ENCODE measurements at regions not wholly inside any gene's neighbourhood (a gene's known extent, or its start where the extent isn't known, plus 50 kb on each side); places are given as distances from the start of the nearest gene placed in this dataset.

- 85% methylated on average over 12 of the region's 12 CpGs for WGBS
- Histone ChIP-seq H3K27me3 (ENCODE audit: control insufficient read depth in 2 of 2, insufficient read depth in 1 of 2, low read length in 1 of 2) (no peaks in the 10 kb centered on the region), H3K4me3 (ENCODE audit: low read length in 2 of 2) (no peak overlapping the region), H3K36me3 (ENCODE audit: control insufficient read depth in 2 of 2, insufficient read depth in 2 of 2, low read length in 1 of 2) (no peaks in the 10 kb centered on the region), H3K9me3 (ENCODE audit: control insufficient read depth in 2 of 2, insufficient read depth in 1 of 2, low read length in 1 of 2) (no peaks in the 10 kb centered on the region), H3K4me1 (ENCODE audit: control insufficient read depth in 2 of 2, insufficient read depth in 2 of 2, low read length in 2 of 2) (no peaks in the 10 kb centered on the region), H3K27ac (ENCODE audit: low read depth in 1 of 2, low read length in 1 of 2) (no peak overlapping the region)
- DNase-seq (ENCODE audit: low read depth in 6 of 9, low spot score in 9 of 9) = no peak
Observed at GRCh38 chr4:8777320-8778196, 94.1 kb downstream of the HMX1 start.

- H3K9me3 ChIP-seq (ENCODE audit: control insufficient read depth in 2 of 2, insufficient read depth in 1 of 2, low read length in 1 of 2) = no peaks in the 10 kb centered on the region
- no peaks in the 10 kb centered on the region for H3K4me1 ChIP-seq (ENCODE audit: control insufficient read depth in 2 of 2, insufficient read depth in 2 of 2, low read length in 2 of 2)
- 90% methylated on average over 6 of the region's 6 CpGs for WGBS
- no peaks in the 10 kb centered on the region for H3K36me3 ChIP-seq (ENCODE audit: control insufficient read depth in 2 of 2, insufficient read depth in 2 of 2, low read length in 1 of 2)
- no peak overlapping the region for H3K4me3 ChIP-seq (ENCODE audit: low read length in 2 of 2)
- DNase-seq (ENCODE audit: low read depth in 6 of 9, low spot score in 9 of 9) = no peak
- no peaks in the 10 kb centered on the region for H3K27me3 ChIP-seq (ENCODE audit: control insufficient read depth in 2 of 2, insufficient read depth in 1 of 2, low read length in 1 of 2)
- no peak overlapping the region for H3K27ac ChIP-seq (ENCODE audit: low read depth in 1 of 2, low read length in 1 of 2)
Observed at GRCh38 chr4:8776366-8776765, 95.3 kb downstream of the HMX1 start.

GRCh38 chr4:8775751-8776355 is 95.8 kb downstream of the HMX1 start:
- H3K27me3 ChIP-seq (ENCODE audit: control insufficient read depth in 2 of 2, insufficient read depth in 1 of 2, low read length in 1 of 2) = no peaks in the 10 kb centered on the region
- DNase-seq (ENCODE audit: low read depth in 6 of 9, low spot score in 9 of 9) = no peak
- no peaks in the 10 kb centered on the region for H3K9me3 ChIP-seq (ENCODE audit: control insufficient read depth in 2 of 2, insufficient read depth in 1 of 2, low read length in 1 of 2)
- H3K27ac ChIP-seq (ENCODE audit: low read depth in 1 of 2, low read length in 1 of 2) = no peak overlapping the region
- WGBS = 92% methylated on average over 21 of the region's 21 CpGs
- no peaks in the 10 kb centered on the region for H3K36me3 ChIP-seq (ENCODE audit: control insufficient read depth in 2 of 2, insufficient read depth in 2 of 2, low read length in 1 of 2)
- no peak overlapping the region for H3K4me3 ChIP-seq (ENCODE audit: low read length in 2 of 2)
- no peaks in the 10 kb centered on the region for H3K4me1 ChIP-seq (ENCODE audit: control insufficient read depth in 2 of 2, insufficient read depth in 2 of 2, low read length in 2 of 2)

DNA sequence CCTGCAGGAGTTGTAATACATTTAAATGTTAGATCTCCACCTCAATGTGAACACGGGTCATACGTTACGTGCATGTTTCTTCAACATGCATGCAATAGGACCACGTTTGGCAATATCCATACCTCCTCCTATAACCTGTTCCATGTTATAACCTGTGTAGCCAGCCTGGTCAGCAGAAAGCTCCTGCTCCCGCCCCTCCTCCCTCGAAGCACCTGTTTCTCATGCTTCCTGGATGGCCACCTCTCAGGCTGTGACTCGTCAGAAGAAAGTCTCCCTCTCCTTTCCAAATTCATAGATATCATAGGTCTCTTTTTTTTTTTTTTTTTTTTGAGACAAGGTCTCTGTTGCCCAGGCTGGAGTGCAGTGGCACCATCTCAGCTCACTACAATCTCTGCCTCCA is 96.5 kb downstream of the HMX1 start:
- Histone ChIP-seq H3K4me3 (ENCODE audit: low read length in 2 of 2) (no peak overlapping the region), H3K4me1 (ENCODE audit: control insufficient read depth in 2 of 2, insufficient read depth in 2 of 2, low read length in 2 of 2) (no peaks in the 10 kb centered on the region), H3K9me3 (ENCODE audit: control insufficient read depth in 2 of 2, insufficient read depth in 1 of 2, low read length in 1 of 2) (no peaks in the 10 kb centered on the region), H3K36me3 (ENCODE audit: control insufficient read depth in 2 of 2, insufficient read depth in 2 of 2, low read length in 1 of 2) (no peaks in the 10 kb centered on the region), H3K27me3 (ENCODE audit: control insufficient read depth in 2 of 2, insufficient read depth in 1 of 2, low read length in 1 of 2) (no peaks in the 10 kb centered on the region), H3K27ac (ENCODE audit: low read depth in 1 of 2, low read length in 1 of 2) (no peak overlapping the region)
- DNase-seq (ENCODE audit: low read depth in 6 of 9, low spot score in 9 of 9) = no peak
- whole genome bisulfite sequencing = 94% methylated on average over 7 of the region's 7 CpGs

- Histone ChIP-seq H3K36me3 (ENCODE audit: control insufficient read depth in 2 of 2, insufficient read depth in 2 of 2, low read length in 1 of 2) (no peaks in the 10 kb centered on the region), H3K4me1 (ENCODE audit: control insufficient read depth in 2 of 2, insufficient read depth in 2 of 2, low read length in 2 of 2) (no peaks in the 10 kb centered on the region), H3K27ac (ENCODE audit: low read depth in 1 of 2, low read length in 1 of 2) (no peak overlapping the region), H3K27me3 (ENCODE audit: control insufficient read depth in 2 of 2, insufficient read depth in 1 of 2, low read length in 1 of 2) (no peaks in the 10 kb centered on the region), H3K9me3 (ENCODE audit: control insufficient read depth in 2 of 2, insufficient read depth in 1 of 2, low read length in 1 of 2) (no peaks in the 10 kb centered on the region), H3K4me3 (ENCODE audit: low read length in 2 of 2) (no peak overlapping the region)
- WGBS = 90% methylated on average over 10 of the region's 10 CpGs
- DNase-seq (ENCODE audit: low read depth in 6 of 9, low spot score in 9 of 9) = no peak
Observed at GRCh38 chr4:8774071-8774470, 97.6 kb downstream of the HMX1 start.

DNA sequence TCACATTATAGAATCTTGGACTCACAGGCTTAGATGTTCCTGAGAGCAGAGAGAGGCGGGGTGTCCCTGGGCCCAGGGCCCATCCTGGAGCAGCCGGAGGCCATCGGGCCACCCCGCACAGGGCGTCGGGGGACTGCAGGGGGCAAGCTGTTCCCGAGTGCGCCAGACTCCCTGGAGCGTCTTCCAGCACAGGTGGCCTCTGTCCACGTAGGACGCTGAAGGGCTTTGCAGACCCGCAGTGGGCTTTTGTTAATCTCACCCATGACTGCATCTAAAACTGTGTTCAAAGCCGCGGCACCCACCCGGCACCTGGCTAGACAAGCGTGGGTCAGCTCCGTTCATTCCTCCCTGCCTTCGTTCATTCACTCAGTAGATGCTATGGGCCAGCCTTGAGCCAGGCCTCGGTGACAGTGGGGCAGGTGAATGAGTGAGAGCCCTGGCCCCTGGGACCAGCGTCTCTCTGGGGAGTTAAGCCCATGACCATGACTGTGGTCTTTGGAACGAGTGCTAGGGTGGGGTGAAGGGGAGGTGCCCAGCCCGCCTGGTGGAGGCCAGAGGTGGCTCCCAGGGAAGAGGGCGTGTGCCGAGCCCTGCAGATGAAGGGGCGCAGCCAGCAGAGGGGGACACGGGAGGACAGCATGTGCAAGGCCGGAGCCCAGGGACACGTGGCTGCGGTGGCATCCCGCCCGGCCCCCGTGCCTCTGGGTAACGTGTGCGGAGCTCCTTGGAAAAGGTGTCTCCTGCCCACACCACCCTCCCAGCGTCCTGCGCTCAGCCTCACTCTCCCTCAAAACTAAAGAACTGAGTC is 98.3 kb downstream of the HMX1 start:
- H3K27me3 ChIP-seq (ENCODE audit: control insufficient read depth in 2 of 2, insufficient read depth in 1 of 2, low read length in 1 of 2) = no peaks in the 10 kb centered on the region
- no peak for DNase-seq (ENCODE audit: low read depth in 6 of 9, low spot score in 9 of 9)

GRCh38 chr4:8772499-8773123 is 99.0 kb downstream of the HMX1 start:
- Histone ChIP-seq H3K4me3 (ENCODE audit: low read length in 2 of 2) (no peak overlapping the region), H3K9me3 (ENCODE audit: control insufficient read depth in 2 of 2, insufficient read depth in 1 of 2, low read length in 1 of 2) (no peaks in the 10 kb centered on the region), H3K27me3 (ENCODE audit: control insufficient read depth in 2 of 2, insufficient read depth in 1 of 2, low read length in 1 of 2) (no peaks in the 10 kb centered on the region), H3K4me1 (ENCODE audit: control insufficient read depth in 2 of 2, insufficient read depth in 2 of 2, low read length in 2 of 2) (no peaks in the 10 kb centered on the region), H3K36me3 (ENCODE audit: control insufficient read depth in 2 of 2, insufficient read depth in 2 of 2, low read length in 1 of 2) (no peaks in the 10 kb centered on the region), H3K27ac (ENCODE audit: low read depth in 1 of 2, low read length in 1 of 2) (no peak overlapping the region)
- no peak for DNase-seq (ENCODE audit: low read depth in 6 of 9, low spot score in 9 of 9)
- 91% methylated on average over 14 of the region's 14 CpGs for WGBS

More for the DNA sequence above, 98.3 kb downstream of the HMX1 start:
- Histone ChIP-seq H3K9me3 (ENCODE audit: control insufficient read depth in 2 of 2, insufficient read depth in 1 of 2, low read length in 1 of 2) (no peaks in the 10 kb centered on the region), H3K27ac (ENCODE audit: low read depth in 1 of 2, low read length in 1 of 2) (no peak overlapping the region), H3K4me1 (ENCODE audit: control insufficient read depth in 2 of 2, insufficient read depth in 2 of 2, low read length in 2 of 2) (no peaks in the 10 kb centered on the region), H3K36me3 (ENCODE audit: control insufficient read depth in 2 of 2, insufficient read depth in 2 of 2, low read length in 1 of 2) (no peaks in the 10 kb centered on the region), H3K4me3 (ENCODE audit: low read length in 2 of 2) (no peak overlapping the region)
- WGBS = 92% methylated on average over 36 of the region's 36 CpGs

DNA sequence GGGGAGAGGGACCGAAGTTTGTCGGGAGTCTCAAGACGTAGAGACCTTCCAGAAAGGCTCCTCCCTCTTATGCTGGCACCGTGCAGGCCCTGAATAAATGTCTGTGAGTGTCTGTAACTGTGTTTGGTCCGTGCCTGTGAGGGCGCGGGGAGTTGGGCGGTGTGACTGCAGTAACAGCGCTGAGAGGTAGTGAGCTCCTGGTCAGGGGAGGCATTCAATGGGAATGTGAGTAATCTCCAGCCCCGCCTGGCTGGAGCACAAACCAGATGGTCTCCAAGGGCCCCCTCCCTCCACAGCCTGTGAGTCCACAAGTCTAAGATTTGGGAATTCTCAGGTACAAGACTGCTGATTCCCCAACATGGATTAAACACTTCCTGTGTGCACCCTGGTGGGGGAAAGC is 100.0 kb downstream of the HMX1 start:
- Histone ChIP-seq H3K4me1 (ENCODE audit: control insufficient read depth in 2 of 2, insufficient read depth in 2 of 2, low read length in 2 of 2) (no peaks in the 10 kb centered on the region), H3K27me3 (ENCODE audit: control insufficient read depth in 2 of 2, insufficient read depth in 1 of 2, low read length in 1 of 2) (no peaks in the 10 kb centered on the region), H3K9me3 (ENCODE audit: control insufficient read depth in 2 of 2, insufficient read depth in 1 of 2, low read length in 1 of 2) (no peaks in the 10 kb centered on the region), H3K4me3 (ENCODE audit: low read length in 2 of 2) (no peak overlapping the region), H3K36me3 (ENCODE audit: control insufficient read depth in 2 of 2, insufficient read depth in 2 of 2, low read length in 1 of 2) (no peaks in the 10 kb centered on the region), H3K27ac (ENCODE audit: low read depth in 1 of 2, low read length in 1 of 2) (no peak overlapping the region)
- DNase-seq (ENCODE audit: low read depth in 6 of 9, low spot score in 9 of 9) = no peak
- WGBS = 86% methylated on average over 10 of the region's 10 CpGs

- Histone ChIP-seq H3K4me3 (ENCODE audit: low read length in 2 of 2) (no peak overlapping the region), H3K27me3 (ENCODE audit: control insufficient read depth in 2 of 2, insufficient read depth in 1 of 2, low read length in 1 of 2) (no peaks in the 10 kb centered on the region), H3K4me1 (ENCODE audit: control insufficient read depth in 2 of 2, insufficient read depth in 2 of 2, low read length in 2 of 2) (no peaks in the 10 kb centered on the region), H3K27ac (ENCODE audit: low read depth in 1 of 2, low read length in 1 of 2) (no peak overlapping the region), H3K9me3 (ENCODE audit: control insufficient read depth in 2 of 2, insufficient read depth in 1 of 2, low read length in 1 of 2) (no peaks in the 10 kb centered on the region), H3K36me3 (ENCODE audit: control insufficient read depth in 2 of 2, insufficient read depth in 2 of 2, low read length in 1 of 2) (no peaks in the 10 kb centered on the region)
- no peak for DNase-seq (ENCODE audit: low read depth in 6 of 9, low spot score in 9 of 9)
- 78% methylated on average over 8 of the region's 8 CpGs for WGBS
Observed at GRCh38 chr4:8771258-8771590, 100.4 kb downstream of the HMX1 start.

Data from thymus (tissue), 11 donors.